HAP-1 (cell line): ENCODE measurements at regions not wholly inside any gene's neighbourhood (a gene's known extent, or its start where the extent isn't known, plus 50 kb on each side); places are given as distances from the start of the nearest gene placed in this dataset.

Experiments
- DNase-seq, 2 experiments: peaks; one replicate each; pipeline ENCODE4 v3.0.0-alpha.2; 2016 to 2020; ENCODE audit warnings: low spot score in 2 of 2
- H3K27me3 ChIP-seq: fragments of 250-450 bp; sonication (Bioruptor Pico); 2 replicates; pipeline ENCODE4 v1.5.1; 2020; ENCODE audit warnings: low read depth, mild to moderate bottlenecking, moderate library complexity
- H3K36me3 ChIP-seq: fragments of 250-450 bp; sonication (Bioruptor Pico); replicated peaks from 2 replicates; pipeline ENCODE4 v1.5.1; 2020; ENCODE audit warnings: mild to moderate bottlenecking
- H3K4me1 ChIP-seq: fragments of 250-450 bp; sonication (Bioruptor Pico); 2 replicates; pipeline ENCODE4 v1.5.1; 2020; ENCODE audit warnings: mild to moderate bottlenecking
- H3K4me3 ChIP-seq: fragments of 250-450 bp; sonication (Bioruptor Pico); 2 replicates; pipeline ENCODE4 v1.5.1; 2020; ENCODE audit warnings: mild to moderate bottlenecking, moderate library complexity
- H3K9me3 ChIP-seq: fragments of 250-450 bp; sonication (Bioruptor Pico); 2 replicates; pipeline ENCODE4 v1.5.1; 2020; ENCODE audit warnings: mild to moderate bottlenecking, moderate library complexity
- in situ Hi-C: fragments of 300-500 bp; cut with MboI; formaldehyde crosslinking; loops from 3 replicates; pipeline ENCODE4 v1.14.3; 2020; ENCODE audit warnings: low sequenced_read_pairs, inconsistent platforms, mixed read lengths

DNA sequence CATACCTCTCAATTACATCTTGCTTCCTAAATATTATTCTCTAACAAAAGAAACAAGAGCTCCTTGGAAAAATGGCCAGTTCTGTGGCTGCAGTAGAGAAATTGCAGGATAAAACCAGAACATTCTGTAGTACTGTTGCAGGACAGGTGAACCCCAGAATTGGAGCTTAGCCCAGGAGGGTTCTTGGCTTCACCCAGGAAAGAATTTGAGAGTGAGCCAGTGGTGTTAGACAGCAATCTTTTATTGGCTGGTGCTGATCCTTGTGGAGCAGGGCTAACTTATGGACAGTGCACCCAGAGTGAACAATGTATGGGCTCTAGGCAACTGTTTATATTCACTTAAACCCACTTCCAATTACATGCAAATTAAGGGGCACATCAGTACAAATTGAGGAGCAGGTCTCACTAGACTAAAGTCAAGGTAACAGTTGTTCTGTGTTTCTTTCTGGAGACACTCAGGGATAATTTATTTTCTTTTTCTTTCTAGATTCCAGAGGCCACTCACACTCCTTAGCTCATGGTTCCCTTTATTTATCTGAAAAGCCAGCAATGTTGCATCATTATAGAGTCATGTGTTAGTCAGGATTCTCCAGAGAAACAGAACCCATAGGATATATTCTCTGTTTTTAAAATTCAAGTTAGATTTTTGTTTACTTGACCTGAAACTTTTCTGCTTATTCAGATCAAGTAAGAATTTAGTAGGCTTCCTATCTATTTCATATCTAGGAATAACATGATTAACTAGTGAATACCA is 348.1 kb downstream of the CCDC85A start:
- Histone ChIP-seq H3K36me3 (no peaks in the 10 kb centered on the region), H3K9me3 (no peaks in the 10 kb centered on the region), H3K4me3 (no peak overlapping the region), H3K27me3 (no peaks in the 10 kb centered on the region), H3K4me1 (no peaks in the 10 kb centered on the region)
- in situ Hi-C loops: no loop called here
- DNase-seq: no peak

GRCh38 chr2:56534321-56534720 is 350.5 kb downstream of the CCDC85A start:
- H3K4me3 ChIP-seq: no peak overlapping the region
- no peak for DNase-seq
- no peaks in the 10 kb centered on the region for H3K9me3 ChIP-seq
- no peaks in the 10 kb centered on the region for H3K27me3 ChIP-seq
- in situ Hi-C loops: no loop called here
- H3K36me3 ChIP-seq: no peaks in the 10 kb centered on the region
- no peaks in the 10 kb centered on the region for H3K4me1 ChIP-seq

- in situ Hi-C loops: no loop called here
- H3K36me3 ChIP-seq: no peaks in the 10 kb centered on the region
- DNase-seq: no peak
- no peaks in the 10 kb centered on the region for H3K4me1 ChIP-seq
- no peaks in the 10 kb centered on the region for H3K27me3 ChIP-seq
- H3K9me3 ChIP-seq: no peaks in the 10 kb centered on the region
- H3K4me3 ChIP-seq: no peak overlapping the region
Observed at GRCh38 chr2:56537756-56538155, 354.0 kb downstream of the CCDC85A start.

GRCh38 chr2:56539618-56540017 is 355.8 kb downstream of the CCDC85A start:
- in situ Hi-C loops: no loop called here
- DNase-seq: no peak
- no peaks in the 10 kb centered on the region for H3K9me3 ChIP-seq
- H3K4me1 ChIP-seq: no peaks in the 10 kb centered on the region
- no peaks in the 10 kb centered on the region for H3K36me3 ChIP-seq
- H3K4me3 ChIP-seq: no peak overlapping the region
- H3K27me3 ChIP-seq: 0 out of 2 replicates have a peak, but pooled peaks cover 3% of the 10 kb centered on the region

DNA sequence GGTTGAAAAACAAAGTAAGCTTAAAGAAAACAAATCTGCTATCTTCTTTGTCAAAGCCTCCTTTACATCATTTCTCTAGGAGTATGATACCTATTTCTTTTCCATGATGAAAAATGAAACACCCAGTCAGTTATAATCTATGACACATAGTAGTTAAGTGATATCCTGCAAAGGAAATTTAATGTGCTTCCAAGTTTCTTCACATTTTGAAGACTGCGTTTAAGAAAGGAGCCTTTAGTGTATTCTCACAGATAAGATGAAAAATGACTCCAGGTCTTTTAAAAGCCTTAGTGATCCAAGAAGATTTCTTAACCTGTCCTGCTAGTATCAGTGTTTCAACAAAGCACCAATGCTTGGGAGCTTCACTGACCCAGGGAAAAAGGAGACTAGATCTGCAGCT is 356.7 kb downstream of the CCDC85A start:
- in situ Hi-C loops: no loop called here
- H3K4me3 ChIP-seq: no peak overlapping the region
- 0 out of 2 replicates have a peak, but pooled peaks cover 3% of the 10 kb centered on the region for H3K27me3 ChIP-seq
- H3K4me1 ChIP-seq: no peaks in the 10 kb centered on the region
- H3K9me3 ChIP-seq: no peaks in the 10 kb centered on the region
- no peaks in the 10 kb centered on the region for H3K36me3 ChIP-seq
- no peak for DNase-seq

DNA sequence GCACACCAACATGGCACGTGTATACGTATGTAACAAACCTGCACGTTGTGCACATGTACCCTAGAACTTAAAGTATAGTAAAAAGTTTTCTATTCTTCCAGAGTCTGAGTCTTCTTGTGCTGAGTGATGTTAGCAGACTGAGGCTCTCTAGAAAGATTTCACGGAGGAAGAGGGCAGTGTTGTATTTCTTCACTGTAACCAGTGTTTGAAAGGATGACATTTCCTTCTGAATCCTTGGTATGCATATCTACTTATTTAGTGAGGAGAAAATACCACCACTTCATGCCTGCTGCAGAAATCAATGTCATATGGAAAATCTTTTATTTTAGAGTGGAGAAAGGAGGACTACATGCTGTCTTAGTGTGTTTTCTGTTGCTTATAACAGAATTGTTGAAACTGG is 357.1 kb downstream of the CCDC85A start:
- 0 out of 2 replicates have a peak, but pooled peaks cover 3% of the 10 kb centered on the region for H3K27me3 ChIP-seq
- DNase-seq: no peak
- H3K4me1 ChIP-seq: no peaks in the 10 kb centered on the region
- no peaks in the 10 kb centered on the region for H3K36me3 ChIP-seq
- no peaks in the 10 kb centered on the region for H3K9me3 ChIP-seq
- in situ Hi-C loops: no loop called here
- no peak overlapping the region for H3K4me3 ChIP-seq

DNA sequence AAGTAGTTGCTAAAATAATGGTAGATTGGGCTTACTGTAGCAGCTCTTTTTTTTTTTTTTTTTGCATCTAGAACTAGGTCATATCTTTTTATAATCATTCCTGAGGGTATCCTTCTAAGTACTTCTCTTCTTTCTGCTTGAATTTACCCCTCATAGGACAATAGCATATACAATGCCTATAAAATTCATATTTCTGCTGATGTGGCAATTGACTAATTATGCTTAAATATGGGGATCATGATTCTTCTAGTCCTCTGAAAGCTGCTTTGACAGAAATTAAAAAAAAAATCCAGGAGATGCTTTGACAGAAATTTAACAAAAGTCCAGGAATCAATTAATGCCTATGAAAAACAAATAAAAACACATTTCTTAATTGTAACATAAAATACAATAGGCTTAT is 358.4 kb downstream of the CCDC85A start:
- no peak for DNase-seq
- Histone ChIP-seq H3K27me3 (0 out of 2 replicates have a peak, but pooled peaks cover 3% of the 10 kb centered on the region), H3K36me3 (no peaks in the 10 kb centered on the region), H3K4me1 (no peaks in the 10 kb centered on the region), H3K4me3 (no peak overlapping the region), H3K9me3 (no peaks in the 10 kb centered on the region)
- in situ Hi-C loops: no loop called here

- Histone ChIP-seq H3K4me3 (no peak overlapping the region), H3K9me3 (no peaks in the 10 kb centered on the region), H3K27me3 (peaks cover 2% of the 10 kb centered on the region), H3K4me1 (no peaks in the 10 kb centered on the region), H3K36me3 (no peaks in the 10 kb centered on the region)
- in situ Hi-C loops: no loop called here
- no peak for DNase-seq
Observed at GRCh38 chr2:56565143-56565542, 381.4 kb downstream of the CCDC85A start.

- Histone ChIP-seq H3K4me3 (no peak overlapping the region), H3K4me1 (no peaks in the 10 kb centered on the region), H3K9me3 (no peaks in the 10 kb centered on the region), H3K27me3 (peaks cover 2% of the 10 kb centered on the region; the same call in 1 of the 2 replicates), H3K36me3 (no peaks in the 10 kb centered on the region)
- DNase-seq: no peak
- in situ Hi-C loops: no loop called here
Observed at GRCh38 chr2:56571074-56571473, 387.3 kb downstream of the CCDC85A start.

- Histone ChIP-seq H3K27me3 (no peaks in the 10 kb centered on the region), H3K9me3 (no peaks in the 10 kb centered on the region), H3K36me3 (no peaks in the 10 kb centered on the region), H3K4me1 (no peaks in the 10 kb centered on the region), H3K4me3 (no peak overlapping the region)
- in situ Hi-C loops: no loop called here
- no peak for DNase-seq
Observed at GRCh38 chr2:56576001-56576400, 392.2 kb downstream of the CCDC85A start.

DNA sequence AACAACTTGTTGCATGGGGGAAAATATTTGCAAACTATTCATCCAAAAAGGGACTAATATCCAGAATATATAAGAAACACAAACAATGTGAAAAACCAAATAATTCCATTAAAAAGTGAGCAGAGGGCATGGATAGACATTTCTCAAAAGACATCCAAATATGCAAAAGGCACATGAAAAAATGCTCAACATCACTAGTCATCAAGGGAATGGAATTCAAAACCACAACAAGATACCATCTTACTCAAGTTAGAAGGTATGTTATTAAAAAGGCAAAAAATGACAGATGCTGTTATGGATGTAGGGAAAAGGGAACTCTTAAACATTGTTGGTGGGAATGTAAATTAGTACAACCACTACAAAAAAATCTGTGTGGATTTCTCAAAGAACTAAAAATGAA is 396.5 kb downstream of the CCDC85A start:
- Histone ChIP-seq H3K36me3 (no peaks in the 10 kb centered on the region), H3K9me3 (no peaks in the 10 kb centered on the region), H3K27me3 (no peaks in the 10 kb centered on the region), H3K4me3 (no peak overlapping the region), H3K4me1 (no peaks in the 10 kb centered on the region)
- in situ Hi-C loops: no loop called here
- no peak for DNase-seq

- Histone ChIP-seq H3K4me3 (no peak overlapping the region), H3K36me3 (no peaks in the 10 kb centered on the region), H3K27me3 (no peaks in the 10 kb centered on the region), H3K9me3 (no peaks in the 10 kb centered on the region), H3K4me1 (no peaks in the 10 kb centered on the region)
- no peak for DNase-seq
- in situ Hi-C loops: no loop called here
Observed at GRCh38 chr2:56582570-56582969, 398.8 kb downstream of the CCDC85A start.

GRCh38 chr2:56583796-56584315 is 400.1 kb downstream of the CCDC85A start:
- in situ Hi-C loops: no loop called here
- DNase-seq: no peak
- H3K9me3 ChIP-seq: no peaks in the 10 kb centered on the region
- H3K27me3 ChIP-seq: no peaks in the 10 kb centered on the region
- no peaks in the 10 kb centered on the region for H3K36me3 ChIP-seq
- 0 out of 2 replicates have a peak, but pooled peaks cover 3% of the 10 kb centered on the region for H3K4me1 ChIP-seq
- no peak overlapping the region for H3K4me3 ChIP-seq

GRCh38 chr2:56587456-56587855 is 403.7 kb downstream of the CCDC85A start:
- no peak for DNase-seq
- no peaks in the 10 kb centered on the region for H3K27me3 ChIP-seq
- H3K36me3 ChIP-seq: no peaks in the 10 kb centered on the region
- H3K9me3 ChIP-seq: no peaks in the 10 kb centered on the region
- no peak overlapping the region for H3K4me3 ChIP-seq
- H3K4me1 ChIP-seq: 0 out of 2 replicates have a peak, but pooled peaks cover 3% of the 10 kb centered on the region
- in situ Hi-C loops: no loop called here
